ENCODE measurements at regions not wholly inside any gene's neighbourhood (a gene's known extent, or its start where the extent isn't known, plus 50 kb on each side); places are given as distances from the start of the nearest gene placed in this dataset.
A peak's percentile ranks its signal among the peaks of the same experiment; 100 is the strongest.

- no peaks in the 10 kb centered on the region for H3K36me3 ChIP-seq
- H3K27me3 ChIP-seq, result no peaks in the 10 kb centered on the region
- no peaks in the 10 kb centered on the region for H3K9me3 ChIP-seq
- peak in 1 of 2 donors; percentile 11 for DNase-seq (ENCODE audit: low spot score in 2 of 2)
- WGBS, 2 donors, result 45 to 46% methylated on average over 2 of the region's 2 CpGs
- no peak overlapping the region for H3K4me3 ChIP-seq
- no peaks in the 10 kb centered on the region for H3K4me1 ChIP-seq
- TF ChIP-seq CTCF (IDR thresholded peaks at IDR 0.05) (no peak), EP300 (IDR thresholded peaks at IDR 0.05) (no peak), POLR2A (IDR thresholded peaks at IDR 0.05) (no peak)
- no peak overlapping the region for H3K27ac ChIP-seq
Observed at GRCh38 chr11:87466223-87466622, 428.5 kb downstream of the TMEM135 start.

- Histone ChIP-seq H3K4me1 (no peaks in the 10 kb centered on the region), H3K4me3 (no peak overlapping the region), H3K27me3 (no peaks in the 10 kb centered on the region), H3K36me3 (no peaks in the 10 kb centered on the region), H3K27ac (no peak overlapping the region), H3K9me3 (no peaks in the 10 kb centered on the region)
- 61 to 69% methylated on average over 4 of the region's 4 CpGs for WGBS, 2 donors
- DNase-seq (ENCODE audit: low spot score in 2 of 2), result no peak
- TF ChIP-seq POLR2A (IDR thresholded peaks at IDR 0.05), result no peak
- no peak for TF ChIP-seq EP300 (IDR thresholded peaks at IDR 0.05)
- TF ChIP-seq CTCF (IDR thresholded peaks at IDR 0.05), result no peak
Observed at GRCh38 chr11:87465716-87466115, 428.0 kb downstream of the TMEM135 start.

GRCh38 chr11:87463486-87464102 is 425.9 kb downstream of the TMEM135 start:
- Histone ChIP-seq H3K27me3 (no peaks in the 10 kb centered on the region), H3K4me1 (no peaks in the 10 kb centered on the region), H3K36me3 (no peaks in the 10 kb centered on the region), H3K4me3 (no peak overlapping the region), H3K9me3 (no peaks in the 10 kb centered on the region), H3K27ac (no peak overlapping the region)
- no peak for TF ChIP-seq EP300 (IDR thresholded peaks at IDR 0.05)
- TF ChIP-seq CTCF (IDR thresholded peaks at IDR 0.05), result no peak
- no peak for TF ChIP-seq POLR2A (IDR thresholded peaks at IDR 0.05)
- no peak for DNase-seq (ENCODE audit: low spot score in 2 of 2)
- 78 to 89% methylated on average over 4 of the region's 4 CpGs for WGBS, 2 donors

- H3K27ac ChIP-seq, result no peak overlapping the region
- no peak for DNase-seq (ENCODE audit: low spot score in 2 of 2)
- TF ChIP-seq POLR2A (IDR thresholded peaks at IDR 0.05) (no peak), CTCF (IDR thresholded peaks at IDR 0.05) (no peak), EP300 (IDR thresholded peaks at IDR 0.05) (no peak)
- H3K36me3 ChIP-seq, result no peaks in the 10 kb centered on the region
- no peaks in the 10 kb centered on the region for H3K9me3 ChIP-seq
- no peak overlapping the region for H3K4me3 ChIP-seq
- 79 to 83% methylated on average over 1 of the region's 1 CpG for WGBS, 2 donors
- H3K4me1 ChIP-seq, result no peaks in the 10 kb centered on the region
- no peaks in the 10 kb centered on the region for H3K27me3 ChIP-seq
Observed at GRCh38 chr11:87462171-87462570, 424.4 kb downstream of the TMEM135 start.

- Histone ChIP-seq H3K4me3 (no peak overlapping the region), H3K27me3 (no peaks in the 10 kb centered on the region), H3K27ac (no peak overlapping the region), H3K4me1 (no peaks in the 10 kb centered on the region), H3K36me3 (no peaks in the 10 kb centered on the region), H3K9me3 (no peaks in the 10 kb centered on the region)
- DNase-seq (ENCODE audit: low spot score in 2 of 2), result no peak
- no peak for TF ChIP-seq POLR2A (IDR thresholded peaks at IDR 0.05)
- no peak for TF ChIP-seq EP300 (IDR thresholded peaks at IDR 0.05)
- 92 to 95% methylated on average over 4 of the region's 4 CpGs for WGBS, 2 donors
Observed at GRCh38 chr11:87460842-87461637, 423.3 kb downstream of the TMEM135 start.

All from tibial nerve (tissue), 4 donors.